Ovary (tissue), 3 donors: ENCODE measurements at regions not wholly inside any gene's neighbourhood (a gene's known extent, or its start where the extent isn't known, plus 50 kb on each side); places are given as distances from the start of the nearest gene placed in this dataset.

Source experiments
- EP300 ChIP-seq: sonication (generic); formaldehyde crosslinking; IDR thresholded peaks from one replicate; pipeline ENCODE4 v1.6.1; 2017; ENCODE audit warnings: antibody characterized with exemption
- POLR2A ChIP-seq: fragments of 450-650 bp; IDR thresholded peaks from one replicate; pipeline ENCODE4 v1.6.1; 2017; ENCODE audit warnings: antibody characterized with exemption, mild to moderate bottlenecking, moderate library complexity
- TF ChIP-seq, protein P1 (sequence below), 3 donors: fragments of 450-650 bp in 2 of 3; fragments of 200-600 bp in 1 of 3; IDR thresholded peaks; one replicate each; pipeline versions ENCODE4 v1.5.1 to v1.8.0; 2016 to 2022; ENCODE audit warnings: antibody characterized with exemption in 3 of 3, mild to moderate bottlenecking in 1 of 3
- donor health status: DM: no; HTN: no; CAD: no.

DNA sequence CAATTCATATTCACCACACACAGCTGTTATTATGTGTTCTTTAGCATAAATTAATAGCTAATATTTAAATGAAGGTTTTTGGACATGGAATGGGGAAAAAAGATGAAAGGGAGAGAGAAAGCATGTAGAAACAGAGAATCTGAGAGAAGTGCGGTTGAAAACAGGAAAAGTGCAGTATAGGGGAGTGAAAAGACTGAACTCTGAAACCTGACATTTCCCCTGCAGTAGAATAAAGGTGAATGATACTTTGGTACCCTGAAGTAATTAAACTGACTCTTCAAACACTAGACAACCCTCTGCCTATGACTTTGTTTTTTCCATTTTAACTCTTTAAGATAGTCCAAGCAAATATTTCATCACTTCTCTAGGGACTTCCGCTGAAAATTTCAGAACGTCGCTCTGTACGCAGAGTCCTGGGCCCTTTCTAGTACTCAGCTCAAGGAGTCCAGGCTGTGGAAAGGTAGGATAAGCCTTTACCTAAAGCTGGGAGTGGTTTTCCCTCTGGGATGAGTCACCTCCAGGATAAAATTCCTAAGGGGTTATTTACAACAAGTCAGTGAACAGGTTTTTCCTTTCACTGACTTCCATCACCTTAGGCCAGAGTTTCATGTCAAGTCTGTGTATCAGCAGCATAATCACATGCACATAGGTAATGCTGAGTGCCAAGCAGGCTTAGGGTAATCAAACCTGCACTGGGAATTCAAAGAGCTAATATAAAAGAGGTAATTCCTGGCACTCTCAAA lies 614.5 kb downstream of the PKHD1 start:
- TF ChIP-seq, protein P1, sequence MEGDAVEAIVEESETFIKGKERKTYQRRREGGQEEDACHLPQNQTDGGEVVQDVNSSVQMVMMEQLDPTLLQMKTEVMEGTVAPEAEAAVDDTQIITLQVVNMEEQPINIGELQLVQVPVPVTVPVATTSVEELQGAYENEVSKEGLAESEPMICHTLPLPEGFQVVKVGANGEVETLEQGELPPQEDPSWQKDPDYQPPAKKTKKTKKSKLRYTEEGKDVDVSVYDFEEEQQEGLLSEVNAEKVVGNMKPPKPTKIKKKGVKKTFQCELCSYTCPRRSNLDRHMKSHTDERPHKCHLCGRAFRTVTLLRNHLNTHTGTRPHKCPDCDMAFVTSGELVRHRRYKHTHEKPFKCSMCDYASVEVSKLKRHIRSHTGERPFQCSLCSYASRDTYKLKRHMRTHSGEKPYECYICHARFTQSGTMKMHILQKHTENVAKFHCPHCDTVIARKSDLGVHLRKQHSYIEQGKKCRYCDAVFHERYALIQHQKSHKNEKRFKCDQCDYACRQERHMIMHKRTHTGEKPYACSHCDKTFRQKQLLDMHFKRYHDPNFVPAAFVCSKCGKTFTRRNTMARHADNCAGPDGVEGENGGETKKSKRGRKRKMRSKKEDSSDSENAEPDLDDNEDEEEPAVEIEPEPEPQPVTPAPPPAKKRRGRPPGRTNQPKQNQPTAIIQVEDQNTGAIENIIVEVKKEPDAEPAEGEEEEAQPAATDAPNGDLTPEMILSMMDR (IDR thresholded peaks at IDR 0.05), result no peak
- no peak for TF ChIP-seq EP300
- TF ChIP-seq POLR2A, result no peak
